Pancreas (tissue), 10 donors: ENCODE measurements at regions not wholly inside any gene's neighbourhood (a gene's known extent, or its start where the extent isn't known, plus 50 kb on each side); places are given as distances from the start of the nearest gene placed in this dataset.

Experiments
- ATAC-seq, 4 donors: fragments of 200-7000 bp; cut with Tn5 transposase; one replicate each; pipeline versions ENCODE4 v1.8.0 to v1.9.1; 2020; ENCODE audit warnings: mild to moderate bottlenecking in 4 of 4, moderate library complexity in 4 of 4
- DNase-seq, 6 donors: peaks; one replicate each; pipeline ENCODE4 v3.0.0-alpha.2; 2020
- FAIRE-seq: peaks from 2 replicates; lab custom pipeline; 2012; peaks lifted over from hg19 to GRCh38; lab: Jason Lieb, UNC
- H3K27ac ChIP-seq, 4 donors: fragments of 200-600 bp; sonication (generic); 1 replicate in 3 of 4; 2 replicates in 1 of 4; pipeline versions ENCODE4 v1.5.0 to v1.8.0; 2020
- H3K27me3 ChIP-seq, 4 donors: fragments of 200-600 bp; one replicate each; pipeline ENCODE4 v1.8.0; 2021
- H3K36me3 ChIP-seq, 3 donors: fragments of 200-600 bp; sonication (generic) in 1 of 3; one replicate each; pipeline versions ENCODE4 v1.5.0 to v1.8.0; 2020 to 2021
- H3K4me1 ChIP-seq, 3 donors: fragments of 200-600 bp; one replicate each; pipeline ENCODE4 v1.8.0; 2021
- H3K4me3 ChIP-seq, 4 donors: fragments of 200-600 bp; sonication (generic) in 2 of 4; one replicate each; pipeline versions ENCODE4 v1.5.0 to v1.8.0; 2020 to 2021
- H3K9me3 ChIP-seq, 4 donors: fragments of 200-600 bp; one replicate each; pipeline ENCODE4 v1.8.0; 2021
- WGBS, 2 donors: extraction: QIAGEN DNeasy Blood & Tissue Kit; methylation state at CpG; one replicate each; pipeline ENCODE4 v1.1.7; 2013; 5-methylcytosine and 5-hydroxymethylcytosine counted together
- intact Hi-C, 3 donors: fragments of 100-400 bp; cut with DNase I; formaldehyde crosslinking; loops; one replicate each; pipeline versions ENCODE4 v1.11.1 to v1.14.2; 2022
- TF ChIP-seq, protein P1 (sequence below), 4 donors: fragments of 200-600 bp; sonication (generic) in 3 of 4; IDR thresholded peaks; one replicate each; pipeline versions ENCODE4 v1.5.0 to v1.8.0; 2021; ENCODE audit warnings: antibody characterized with exemption in 4 of 4
- donor health status: healthy with polysubstance abuse.
- donor health status: DM: no; HTN: no; CAD: no; lungs with moderate emphysema.
- donor health status: DM: no; HTN: no; CAD: no.
- donor health status: control.
- donor health status: control.
- donor health status: Bipolar disorder and iron deficiency.
- donor health status: DM: yes; HTN: yes; CAD: no.
- donor health status: DM: no; HTN: no; CAD: no.
- donor health status: DM: no; HTN: no; CAD: no.
- donor health status: DM: yes; HTN: yes; CAD: no.

- no peak overlapping the region for H3K4me3 ChIP-seq
- no peaks in the 10 kb centered on the region for H3K9me3 ChIP-seq
- no peak overlapping the region for H3K27ac ChIP-seq
- TF ChIP-seq, protein P1, sequence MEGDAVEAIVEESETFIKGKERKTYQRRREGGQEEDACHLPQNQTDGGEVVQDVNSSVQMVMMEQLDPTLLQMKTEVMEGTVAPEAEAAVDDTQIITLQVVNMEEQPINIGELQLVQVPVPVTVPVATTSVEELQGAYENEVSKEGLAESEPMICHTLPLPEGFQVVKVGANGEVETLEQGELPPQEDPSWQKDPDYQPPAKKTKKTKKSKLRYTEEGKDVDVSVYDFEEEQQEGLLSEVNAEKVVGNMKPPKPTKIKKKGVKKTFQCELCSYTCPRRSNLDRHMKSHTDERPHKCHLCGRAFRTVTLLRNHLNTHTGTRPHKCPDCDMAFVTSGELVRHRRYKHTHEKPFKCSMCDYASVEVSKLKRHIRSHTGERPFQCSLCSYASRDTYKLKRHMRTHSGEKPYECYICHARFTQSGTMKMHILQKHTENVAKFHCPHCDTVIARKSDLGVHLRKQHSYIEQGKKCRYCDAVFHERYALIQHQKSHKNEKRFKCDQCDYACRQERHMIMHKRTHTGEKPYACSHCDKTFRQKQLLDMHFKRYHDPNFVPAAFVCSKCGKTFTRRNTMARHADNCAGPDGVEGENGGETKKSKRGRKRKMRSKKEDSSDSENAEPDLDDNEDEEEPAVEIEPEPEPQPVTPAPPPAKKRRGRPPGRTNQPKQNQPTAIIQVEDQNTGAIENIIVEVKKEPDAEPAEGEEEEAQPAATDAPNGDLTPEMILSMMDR (IDR thresholded peaks at IDR 0.05) = no peak
- ATAC-seq = no peak
- no peaks in the 10 kb centered on the region for H3K4me1 ChIP-seq
- no peak for DNase-seq
- no peaks in the 10 kb centered on the region for H3K27me3 ChIP-seq
- 58 to 60% methylated on average over 2 of the region's 2 CpGs for WGBS, 2 donors
- intact Hi-C loops = loop anchor here in 1 of 3 donors (10.0 kb wide), 1 partner anchor 393 kb away; no protein-coding TSS in a partner anchor
- FAIRE-seq = no peak
- no peaks in the 10 kb centered on the region for H3K36me3 ChIP-seq
These were observed 101.8 kb downstream of the NUFIP1 start for GRCh38 chr13:44887515-44887914.

- intact Hi-C loops = loop anchor here in 1 of 3 donors (10.0 kb wide), 1 partner anchor 389 kb away; no protein-coding TSS in a partner anchor
- ATAC-seq (no peak), DNase-seq (no peak), FAIRE-seq (no peak)
- 81% methylated on average over 5 of the region's 5 CpGs for WGBS, 2 donors
- Histone ChIP-seq H3K9me3 (no peaks in the 10 kb centered on the region), H3K4me1 (no peaks in the 10 kb centered on the region), H3K4me3 (no peak overlapping the region), H3K27ac (no peak overlapping the region), H3K27me3 (no peaks in the 10 kb centered on the region), H3K36me3 (no peaks in the 10 kb centered on the region)
- TF ChIP-seq, protein P1 (IDR thresholded peaks at IDR 0.05) = no peak
These were observed 105.1 kb downstream of the NUFIP1 start for GRCh38 chr13:44884076-44884729.

DNA sequence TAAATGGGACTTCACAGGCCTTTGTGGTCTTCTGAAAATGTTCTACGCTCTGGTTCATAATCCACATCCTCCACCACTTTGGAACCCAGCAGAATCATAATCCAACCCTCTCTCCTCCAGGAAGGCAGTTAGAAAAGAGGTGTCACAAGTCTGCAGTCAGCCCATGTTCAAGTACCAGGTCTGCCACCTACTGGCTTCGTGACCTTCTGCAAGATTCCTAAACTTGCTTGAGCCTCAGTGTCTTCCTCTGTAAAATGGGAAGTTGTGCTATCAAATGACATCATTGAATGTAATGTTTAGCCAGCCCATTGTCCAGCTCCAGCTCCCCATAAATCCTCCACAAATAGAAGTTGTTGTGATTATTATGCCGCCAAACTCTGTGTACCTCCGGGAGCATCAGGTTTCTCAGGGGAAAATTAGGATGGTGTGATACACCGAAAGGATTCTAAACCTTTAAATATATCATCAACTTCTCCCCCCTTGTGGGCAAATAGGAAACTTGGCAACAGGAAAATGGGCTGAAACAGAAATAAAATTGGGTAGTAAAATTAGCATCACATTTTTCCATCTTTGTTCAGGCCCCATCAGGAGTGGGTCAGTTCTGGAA lies 109.7 kb downstream of the NUFIP1 start:
- DNase-seq = peak in 2 of 6 donors; percentile 40 to 56
- H3K36me3 ChIP-seq = no peaks in the 10 kb centered on the region
- no peaks in the 10 kb centered on the region for H3K4me1 ChIP-seq
- no peaks in the 10 kb centered on the region for H3K27me3 ChIP-seq
- WGBS, 2 donors = 79 to 83% methylated on average over 5 of the region's 5 CpGs
- no peak for FAIRE-seq
- H3K4me3 ChIP-seq = no peak overlapping the region
- H3K9me3 ChIP-seq = no peaks in the 10 kb centered on the region
- TF ChIP-seq, protein P1 (IDR thresholded peaks at IDR 0.05) = peak in 3 of 4 donors; percentile 27 to 41 (median 38)
- no peak overlapping the region for H3K27ac ChIP-seq
- ATAC-seq = peak; percentile 80 to 92 (median 85)
- intact Hi-C loops = loop anchor here in 1 of 3 donors (10.0 kb wide), 1 partner anchor 385 kb away; no protein-coding TSS in a partner anchor

- no peaks in the 10 kb centered on the region for H3K27me3 ChIP-seq
- H3K36me3 ChIP-seq = no peaks in the 10 kb centered on the region
- no peak overlapping the region for H3K27ac ChIP-seq
- 88 to 90% methylated on average over 22 of the region's 22 CpGs for WGBS, 2 donors
- DNase-seq (no peak), ATAC-seq (no peak), FAIRE-seq (no peak)
- H3K4me1 ChIP-seq = peaks cover 0 to 12% (median 11%) of the 10 kb centered on the region in 3 donors
- intact Hi-C loops = no loop called here
- no peaks in the 10 kb centered on the region for H3K9me3 ChIP-seq
- H3K4me3 ChIP-seq = no peak overlapping the region
- TF ChIP-seq, protein P1 (IDR thresholded peaks at IDR 0.05) = no peak
These were observed 112.4 kb downstream of the NUFIP1 start for GRCh38 chr13:44876782-44877324.
